ENCODE measurements at regions not wholly inside any gene's neighbourhood (a gene's known extent, or its start where the extent isn't known, plus 50 kb on each side); places are given as distances from the start of the nearest gene placed in this dataset.
"Not testable (repeated sequence)": the region's sequence is repeated elsewhere in the genome, so short reads cannot be mapped to it uniquely, and the experiment has no call there.

GRCh38 chr6:84565718-84566117 lies 198.7 kb downstream of the TBX18 start:
- H3K9me3 ChIP-seq (ENCODE audit: control insufficient read depth, low read length, poor library complexity, severe bottlenecking); H3K36me3 Mint-ChIP-seq (ENCODE audit: low read depth); DNase-seq; H3K4me1 Mint-ChIP-seq; H3K27me3 Mint-ChIP-seq; ATAC-seq; H3K27ac Mint-ChIP-seq; H3K4me3 Mint-ChIP-seq: not testable (repeated sequence)

- ATAC-seq (no peak), DNase-seq (no peak)
- Mint-ChIP-seq H3K36me3 (ENCODE audit: low read depth) (no peaks in the 10 kb centered on the region), H3K4me1 (no peaks in the 10 kb centered on the region), H3K27me3 (no peaks in the 10 kb centered on the region), H3K4me3 (no peak overlapping the region), H3K27ac (no peak overlapping the region)
- H3K9me3 ChIP-seq (ENCODE audit: control insufficient read depth, low read length, poor library complexity, severe bottlenecking), result no peaks in the 10 kb centered on the region
These were observed 203.7 kb downstream of the TBX18 start for GRCh38 chr6:84560436-84561390.

GRCh38 chr6:84556541-84557335 lies 207.7 kb downstream of the TBX18 start:
- no peaks in the 10 kb centered on the region for H3K27me3 Mint-ChIP-seq
- no peaks in the 10 kb centered on the region for H3K36me3 Mint-ChIP-seq (ENCODE audit: low read depth)
- ATAC-seq, result no peak
- DNase-seq, result no peak
- H3K4me3 Mint-ChIP-seq, result no peak overlapping the region
- no peaks in the 10 kb centered on the region for H3K4me1 Mint-ChIP-seq
- no peak overlapping the region for H3K27ac Mint-ChIP-seq
- no peaks in the 10 kb centered on the region for H3K9me3 ChIP-seq (ENCODE audit: control insufficient read depth, low read length, poor library complexity, severe bottlenecking)

GRCh38 chr6:84554706-84555105 lies 209.7 kb downstream of the TBX18 start:
- Mint-ChIP-seq H3K36me3 (ENCODE audit: low read depth) (no peaks in the 10 kb centered on the region), H3K4me3 (no peak overlapping the region), H3K27me3 (no peaks in the 10 kb centered on the region), H3K4me1 (no peaks in the 10 kb centered on the region), H3K27ac (no peak overlapping the region)
- no peaks in the 10 kb centered on the region for H3K9me3 ChIP-seq (ENCODE audit: control insufficient read depth, low read length, poor library complexity, severe bottlenecking)
- DNase-seq (no peak), ATAC-seq (no peak)

GRCh38 chr6:84554074-84554473 lies 210.3 kb downstream of the TBX18 start:
- ATAC-seq (no peak), DNase-seq (no peak)
- no peaks in the 10 kb centered on the region for H3K9me3 ChIP-seq (ENCODE audit: control insufficient read depth, low read length, poor library complexity, severe bottlenecking)
- Mint-ChIP-seq H3K27ac (no peak overlapping the region), H3K4me3 (no peak overlapping the region), H3K36me3 (ENCODE audit: low read depth) (no peaks in the 10 kb centered on the region), H3K27me3 (no peaks in the 10 kb centered on the region), H3K4me1 (no peaks in the 10 kb centered on the region)

- H3K4me3 Mint-ChIP-seq, result no peak overlapping the region
- H3K27ac Mint-ChIP-seq, result no peak overlapping the region
- ATAC-seq (no peak), DNase-seq (no peak)
- H3K36me3 Mint-ChIP-seq (ENCODE audit: low read depth), result no peaks in the 10 kb centered on the region
- no peaks in the 10 kb centered on the region for H3K4me1 Mint-ChIP-seq
- no peaks in the 10 kb centered on the region for H3K9me3 ChIP-seq (ENCODE audit: control insufficient read depth, low read length, poor library complexity, severe bottlenecking)
- no peaks in the 10 kb centered on the region for H3K27me3 Mint-ChIP-seq
These were observed 210.9 kb downstream of the TBX18 start for GRCh38 chr6:84553527-84553926.

GRCh38 chr6:84551797-84552196 lies 212.6 kb downstream of the TBX18 start:
- H3K36me3 Mint-ChIP-seq (ENCODE audit: low read depth), result no peaks in the 10 kb centered on the region
- DNase-seq (no peak), ATAC-seq (no peak)
- H3K4me3 Mint-ChIP-seq, result no peak overlapping the region
- no peaks in the 10 kb centered on the region for H3K9me3 ChIP-seq (ENCODE audit: control insufficient read depth, low read length, poor library complexity, severe bottlenecking)
- H3K4me1 Mint-ChIP-seq, result no peaks in the 10 kb centered on the region
- H3K27me3 Mint-ChIP-seq, result no peaks in the 10 kb centered on the region
- H3K27ac Mint-ChIP-seq, result no peak overlapping the region

- H3K4me1 Mint-ChIP-seq, result no peaks in the 10 kb centered on the region
- no peaks in the 10 kb centered on the region for H3K27me3 Mint-ChIP-seq
- no peaks in the 10 kb centered on the region for H3K9me3 ChIP-seq (ENCODE audit: control insufficient read depth, low read length, poor library complexity, severe bottlenecking)
- DNase-seq (no peak), ATAC-seq (no peak)
- H3K4me3 Mint-ChIP-seq, result no peak overlapping the region
- no peaks in the 10 kb centered on the region for H3K36me3 Mint-ChIP-seq (ENCODE audit: low read depth)
- no peak overlapping the region for H3K27ac Mint-ChIP-seq
These were observed 214.5 kb downstream of the TBX18 start for GRCh38 chr6:84549917-84550316.

GRCh38 chr6:84547341-84547801 lies 217.0 kb downstream of the TBX18 start:
- H3K36me3 Mint-ChIP-seq (ENCODE audit: low read depth), result no peaks in the 10 kb centered on the region
- no peak overlapping the region for H3K27ac Mint-ChIP-seq
- DNase-seq (no peak), ATAC-seq (no peak)
- H3K4me1 Mint-ChIP-seq, result no peaks in the 10 kb centered on the region
- no peaks in the 10 kb centered on the region for H3K27me3 Mint-ChIP-seq
- no peaks in the 10 kb centered on the region for H3K9me3 ChIP-seq (ENCODE audit: control insufficient read depth, low read length, poor library complexity, severe bottlenecking)
- no peak overlapping the region for H3K4me3 Mint-ChIP-seq

- Mint-ChIP-seq H3K4me1 (no peaks in the 10 kb centered on the region), H3K4me3 (no peak overlapping the region), H3K27ac (no peak overlapping the region), H3K36me3 (ENCODE audit: low read depth) (no peaks in the 10 kb centered on the region), H3K27me3 (no peaks in the 10 kb centered on the region)
- DNase-seq, result no peak
- H3K9me3 ChIP-seq (ENCODE audit: control insufficient read depth, low read length, poor library complexity, severe bottlenecking), result no peaks in the 10 kb centered on the region
- no peak for ATAC-seq
These were observed 217.9 kb downstream of the TBX18 start for GRCh38 chr6:84546427-84546914.

- Mint-ChIP-seq H3K4me1 (no peaks in the 10 kb centered on the region), H3K4me3 (no peak overlapping the region), H3K27ac (no peak overlapping the region), H3K36me3 (ENCODE audit: low read depth) (no peaks in the 10 kb centered on the region), H3K27me3 (no peaks in the 10 kb centered on the region)
- ATAC-seq (no peak), DNase-seq (no peak)
- H3K9me3 ChIP-seq (ENCODE audit: control insufficient read depth, low read length, poor library complexity, severe bottlenecking), result no peaks in the 10 kb centered on the region
These were observed 225.1 kb downstream of the TBX18 start for GRCh38 chr6:84539122-84539856.

GRCh38 chr6:84536885-84537638 lies 227.3 kb downstream of the TBX18 start:
- Mint-ChIP-seq H3K36me3 (ENCODE audit: low read depth) (no peaks in the 10 kb centered on the region), H3K4me1 (no peaks in the 10 kb centered on the region), H3K27me3 (no peaks in the 10 kb centered on the region), H3K27ac (no peak overlapping the region), H3K4me3 (no peak overlapping the region)
- DNase-seq, result no peak
- ATAC-seq, result no peak
- H3K9me3 ChIP-seq (ENCODE audit: control insufficient read depth, low read length, poor library complexity, severe bottlenecking), result no peaks in the 10 kb centered on the region
